ENCODE measurements at regions not wholly inside any gene's neighbourhood (a gene's known extent, or its start where the extent isn't known, plus 50 kb on each side); places are given as distances from the start of the nearest gene placed in this dataset.

- no peaks in the 10 kb centered on the region for H3K4me1 ChIP-seq (ENCODE audit: control insufficient read depth, insufficient read depth, low read length)
- in situ Hi-C loops (cut with MboI; ENCODE audit: low sequenced_read_pairs) = no loop called here
- BruUV-seq (replicated peaks) = no TSS peak
- H4K8ac ChIP-seq (ENCODE audit: low read depth in 2 of 2, low read length in 2 of 2) = no peak overlapping the region
- H3K4me3 ChIP-seq (ENCODE audit: insufficient read depth, low read depth, low read length) = no peak overlapping the region
- no peak overlapping the region for H3K18ac ChIP-seq (ENCODE audit: low read depth, low read length)
- H3K27ac ChIP-seq (ENCODE audit: insufficient read depth, low read length) = no peak overlapping the region
- no peak overlapping the region for H2BK15ac ChIP-seq (ENCODE audit: low read depth, low read length)
- dilution Hi-C loops (cut with HindIII; ENCODE audit: low sequenced_read_pairs, unreplicated experiment) = no loop called here
- no peak overlapping the region for H3K23ac ChIP-seq (ENCODE audit: low read depth, low read length)
- no peak overlapping the region for H3K4me2 ChIP-seq (ENCODE audit: low read depth, low read length)
- TF ChIP-seq MAZ (IDR thresholded peaks at IDR 0.05; ENCODE audit: borderline replicate concordance, low read depth, low read length) = no peak
- no peak for TF ChIP-seq CEBPB (IDR thresholded peaks at IDR 0.05; ENCODE audit: low read depth, low read length)
- no peak for TF ChIP-seq FOS (IDR thresholded peaks at IDR 0.05; ENCODE audit: low read depth, low read length)
- TF ChIP-seq BHLHE40 (IDR thresholded peaks at IDR 0.05; ENCODE audit: low read depth, low read length) = no peak
- no peak for TF ChIP-seq CTCF (conservative IDR thresholded peaks at IDR 0.05; ENCODE audit: low read depth, low read length)
- TF ChIP-seq POLR2A (IDR thresholded peaks at IDR 0.05; ENCODE audit: low read depth, low read length) = no peak
- TF ChIP-seq ELK1 (IDR thresholded peaks at IDR 0.05; ENCODE audit: borderline replicate concordance, low read depth, low read length) = no peak
- no peak for TF ChIP-seq CHD1 (IDR thresholded peaks at IDR 0.05; ENCODE audit: low read depth, low read length)
- no peak for TF ChIP-seq RAD21 (IDR thresholded peaks at IDR 0.05; ENCODE audit: low read length)
- no peak for TF ChIP-seq SMC3 (IDR thresholded peaks at IDR 0.05; ENCODE audit: low read depth, low read length)
- DNase-seq (no peak), ATAC-seq (ENCODE audit: low read depth) (no peak)
- H4K20me1 ChIP-seq (ENCODE audit: insufficient read depth, low read length) = no peaks in the 10 kb centered on the region
- no peak overlapping the region for H4K5ac ChIP-seq (ENCODE audit: low read depth, low read length)
- H2BK5ac ChIP-seq (ENCODE audit: low read depth, low read length, poor library complexity, severe bottlenecking) = no peak overlapping the region
- H3K27me3 ChIP-seq (ENCODE audit: control insufficient read depth, insufficient read depth, low read length) = peaks cover 26% of the 10 kb centered on the region
- H3K9me3 ChIP-seq (ENCODE audit: control insufficient read depth, insufficient read depth, low read length) = no peaks in the 10 kb centered on the region
- no peaks in the 10 kb centered on the region for H3K79me1 ChIP-seq (ENCODE audit: low read depth in 1 of 2, low read length in 2 of 2)
- no peak overlapping the region for H4K91ac ChIP-seq (ENCODE audit: insufficient read depth, low read depth, low read length)
- intact Hi-C loops (cut with micrococcal nuclease) = no loop called here
- H2BK20ac ChIP-seq (ENCODE audit: low read depth, low read length) = no peak overlapping the region
- no peak overlapping the region for H3K56ac ChIP-seq (ENCODE audit: extremely low read depth, insufficient read depth, low read length)
- H3K36me3 ChIP-seq (ENCODE audit: control insufficient read depth, insufficient read depth, low read length) = no peaks in the 10 kb centered on the region
- no CpG with 5 or more reads among the region's 2 CpGs for WGBS, 2 experiments (ENCODE audit: extremely low coverage in 2 of 2, insufficient read length in 1 of 2)
- ChIA-PET POLR2A (ENCODE audit: unreplicated experiment) (no interaction called here), CTCF (interaction anchor here (0.5 kb wide), 1 partner anchor 606 kb away, joined by 3 read pairs; no protein-coding TSS in a partner anchor)
- H3K4ac ChIP-seq (ENCODE audit: low read depth, low read length) = no peak overlapping the region
- no peak overlapping the region for H2BK120ac ChIP-seq (ENCODE audit: low read depth, low read length)
- H3K9ac ChIP-seq (ENCODE audit: low read depth, low read length) = no peak overlapping the region
- no peak overlapping the region for H2AK9ac ChIP-seq (replicated peaks; ENCODE audit: low read depth, low read length, poor library complexity)
- no peak overlapping the region for H2AFZ ChIP-seq (replicated peaks; ENCODE audit: low read length, poor library complexity)
- no peak overlapping the region for H2AK5ac ChIP-seq (ENCODE audit: low read depth, low read length)
- H3K9me1 ChIP-seq (ENCODE audit: insufficient read depth, low read length) = no peaks in the 10 kb centered on the region
- H3K14ac ChIP-seq (replicated peaks; ENCODE audit: low read depth, low read length) = no peak overlapping the region
Observed at GRCh38 chrX:39718981-39719380, 378.8 kb downstream of the BCOR start.

Measured in IMR-90 (cell line).